H1 (cell line): ENCODE measurements at regions not wholly inside any gene's neighbourhood (a gene's known extent, or its start where the extent isn't known, plus 50 kb on each side); places are given as distances from the start of the nearest gene placed in this dataset.

Experiments
- BRCA1 ChIP-seq: IDR thresholded peaks from 2 replicates; pipeline ENCODE4 v1.6.1; 2012; ENCODE audit warnings: low read depth, low read length, improper control_type of control experiment
- EZH2 ChIP-seq: fragments of 200-600 bp; sonication (generic); IDR thresholded peaks from 2 replicates; pipeline ENCODE4 v1.7.1; 2012; ENCODE audit warnings: low read depth, mild to moderate bottlenecking, moderate library complexity, low read length, inconsistent platforms; ENCODE audit not compliant: severe bottlenecking
- POLR2A ChIP-seq, 2 experiments: IDR thresholded peaks; 1 replicate in 1 of 2; 2 replicates in 1 of 2; pipeline ENCODE4 v1.6.1; 2011; ENCODE audit warnings: low read depth in 2 of 2, low read length in 2 of 2, mild to moderate bottlenecking in 2 of 2; ENCODE audit errors: control extremely low read depth in 1 of 2
- SIN3A ChIP-seq, 2 experiments: IDR thresholded peaks in 1 of 2; conservative IDR thresholded peaks in 1 of 2; 2 replicates each; pipeline ENCODE4 v1.6.1; 2011 to 2012; ENCODE audit warnings: low read length in 2 of 2, improper control_type of control experiment in 1 of 2, low read depth in 1 of 2, mild to moderate bottlenecking in 1 of 2
- TAF1 ChIP-seq: IDR thresholded peaks from 2 replicates; pipeline ENCODE4 v1.6.1; 2011; ENCODE audit warnings: mild to moderate bottlenecking, low read depth, low read length
- TBP ChIP-seq: IDR thresholded peaks from 2 replicates; pipeline ENCODE4 v1.6.1; 2011; ENCODE audit warnings: low read depth, low read length, improper control_type of control experiment
- YY1 ChIP-seq: IDR thresholded peaks from 2 replicates; pipeline ENCODE4 v1.6.1; 2011; ENCODE audit warnings: low read depth, mild to moderate bottlenecking, low read length
- ZNF274 ChIP-seq: IDR thresholded peaks from 2 replicates; pipeline ENCODE4 v1.7.0; 2012; ENCODE audit warnings: low read length, borderline replicate concordance; ENCODE audit errors: extremely low read depth
- TF ChIP-seq, protein P1 (sequence below), 3 experiments: IDR thresholded peaks; 1 replicate in 2 of 3; 2 replicates in 1 of 3; pipeline versions ENCODE4 v1.5.1 to v1.6.1; 2011; ENCODE audit warnings: low read length in 3 of 3, mild to moderate bottlenecking in 3 of 3, inconsistent platforms in 2 of 3, low read depth in 1 of 3, moderate library complexity in 1 of 3; ENCODE audit not compliant: insufficient read depth in 1 of 3; ENCODE audit errors: control extremely low read depth in 1 of 3

DNA sequence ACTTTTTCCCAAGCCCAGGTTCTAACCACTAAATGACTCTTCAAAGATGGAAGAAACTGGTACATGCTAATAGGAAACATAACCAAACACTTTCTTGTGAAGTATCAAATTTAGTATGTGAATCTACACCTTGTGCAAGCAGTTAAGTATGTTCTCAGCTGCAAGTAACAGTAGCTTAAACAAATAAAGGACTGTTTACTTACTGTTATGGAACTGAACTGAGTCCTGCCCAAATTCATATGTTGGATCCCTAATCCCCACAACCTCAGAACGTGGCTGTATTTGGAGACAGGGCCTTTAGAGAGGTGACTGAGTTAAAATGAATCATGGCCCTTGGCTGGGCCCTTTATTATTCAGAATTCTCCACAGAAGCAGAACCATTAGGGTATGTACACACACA is 178.7 kb downstream of the KDR start:
- TF ChIP-seq POLR2A (IDR thresholded peaks at IDR 0.05; ENCODE audit: control extremely low read depth in 1 of 2, low read depth in 2 of 2, low read length in 2 of 2) (no peak), SIN3A (conservative IDR thresholded peaks at IDR 0.05 in 1 of 2, IDR thresholded peaks at IDR 0.05 in 1 of 2; ENCODE audit: low read depth in 1 of 2, low read length in 2 of 2) (no peak), EZH2 (no peak), TBP (no peak), YY1 (no peak), ZNF274 (no peak), BRCA1 (no peak), TAF1 (no peak)
- TF ChIP-seq, protein P1, sequence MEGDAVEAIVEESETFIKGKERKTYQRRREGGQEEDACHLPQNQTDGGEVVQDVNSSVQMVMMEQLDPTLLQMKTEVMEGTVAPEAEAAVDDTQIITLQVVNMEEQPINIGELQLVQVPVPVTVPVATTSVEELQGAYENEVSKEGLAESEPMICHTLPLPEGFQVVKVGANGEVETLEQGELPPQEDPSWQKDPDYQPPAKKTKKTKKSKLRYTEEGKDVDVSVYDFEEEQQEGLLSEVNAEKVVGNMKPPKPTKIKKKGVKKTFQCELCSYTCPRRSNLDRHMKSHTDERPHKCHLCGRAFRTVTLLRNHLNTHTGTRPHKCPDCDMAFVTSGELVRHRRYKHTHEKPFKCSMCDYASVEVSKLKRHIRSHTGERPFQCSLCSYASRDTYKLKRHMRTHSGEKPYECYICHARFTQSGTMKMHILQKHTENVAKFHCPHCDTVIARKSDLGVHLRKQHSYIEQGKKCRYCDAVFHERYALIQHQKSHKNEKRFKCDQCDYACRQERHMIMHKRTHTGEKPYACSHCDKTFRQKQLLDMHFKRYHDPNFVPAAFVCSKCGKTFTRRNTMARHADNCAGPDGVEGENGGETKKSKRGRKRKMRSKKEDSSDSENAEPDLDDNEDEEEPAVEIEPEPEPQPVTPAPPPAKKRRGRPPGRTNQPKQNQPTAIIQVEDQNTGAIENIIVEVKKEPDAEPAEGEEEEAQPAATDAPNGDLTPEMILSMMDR (IDR thresholded peaks at IDR 0.05; ENCODE audit: control extremely low read depth in 1 of 3, insufficient read depth in 1 of 3, low read depth in 1 of 3, low read length in 3 of 3), result no peak
